Vagina (tissue), 2 donors: ENCODE measurements at regions not wholly inside any gene's neighbourhood (a gene's known extent, or its start where the extent isn't known, plus 50 kb on each side); places are given as distances from the start of the nearest gene placed in this dataset.

Experiments
- CTCF ChIP-seq, 3 experiments: fragments of 450-650 bp in 2 of 3; fragments of 200-600 bp in 1 of 3; sonication (generic) in 1 of 3; IDR thresholded peaks; one replicate each; pipeline ENCODE4 v1.5.1; 2017 to 2019; ENCODE audit warnings: antibody characterized with exemption in 3 of 3, mild to moderate bottlenecking in 2 of 3, moderate library complexity in 2 of 3
- POLR2A ChIP-seq, 2 donors: fragments of 450-650 bp; IDR thresholded peaks; one replicate each; pipeline ENCODE4 v1.6.1; 2017; ENCODE audit warnings: antibody characterized with exemption in 2 of 2, mild to moderate bottlenecking in 2 of 2, moderate library complexity in 2 of 2
- POLR2AphosphoS5 ChIP-seq, 2 donors: sonication (generic); formaldehyde crosslinking; IDR thresholded peaks; one replicate each; pipeline ENCODE4 v1.9.0; 2017; ENCODE audit warnings: antibody characterized with exemption in 2 of 2, mild to moderate bottlenecking in 2 of 2, low read depth in 1 of 2; ENCODE audit not compliant: insufficient read depth in 1 of 2

GRCh38 chrX:138014577-138014976 lies 448.6 kb downstream of the ZIC3 start:
- TF ChIP-seq CTCF (IDR thresholded peaks at IDR 0.05) (no peak), POLR2AphosphoS5 (IDR thresholded peaks at IDR 0.05; ENCODE audit: insufficient read depth in 1 of 2, low read depth in 1 of 2) (no peak), POLR2A (IDR thresholded peaks at IDR 0.05) (no peak)
